DMS53 treated with DMSO at 0.1 percent for 48 hours (cell line): ENCODE measurements at regions not wholly inside any gene's neighbourhood (a gene's known extent, or its start where the extent isn't known, plus 50 kb on each side); places are given as distances from the start of the nearest gene placed in this dataset.
A peak's percentile ranks its signal among the peaks of the same experiment; 100 is the strongest.
"Not testable (repeated sequence)": the region's sequence is repeated elsewhere in the genome, so short reads cannot be mapped to it uniquely, and the experiment has no call there.

Source experiments
- DNase-seq: peaks from one replicate; lab custom pipeline; 2025; ENCODE audit not compliant: unreplicated experiment; lab: John Stamatoyannopoulos, UW

- no peak for DNase-seq
Measured at GRCh38 chrX:148080593-148080992, 99.5 kb downstream of the FMR1NB start.

GRCh38 chrX:148084611-148085010, 103.5 kb downstream of the FMR1NB start:
- DNase-seq, result no peak

- no peak for DNase-seq
Measured at GRCh38 chrX:148120151-148120550, 139.0 kb downstream of the FMR1NB start.

- no peak for DNase-seq
Measured at GRCh38 chrX:148120999-148121623, 140.0 kb downstream of the FMR1NB start.

DNA sequence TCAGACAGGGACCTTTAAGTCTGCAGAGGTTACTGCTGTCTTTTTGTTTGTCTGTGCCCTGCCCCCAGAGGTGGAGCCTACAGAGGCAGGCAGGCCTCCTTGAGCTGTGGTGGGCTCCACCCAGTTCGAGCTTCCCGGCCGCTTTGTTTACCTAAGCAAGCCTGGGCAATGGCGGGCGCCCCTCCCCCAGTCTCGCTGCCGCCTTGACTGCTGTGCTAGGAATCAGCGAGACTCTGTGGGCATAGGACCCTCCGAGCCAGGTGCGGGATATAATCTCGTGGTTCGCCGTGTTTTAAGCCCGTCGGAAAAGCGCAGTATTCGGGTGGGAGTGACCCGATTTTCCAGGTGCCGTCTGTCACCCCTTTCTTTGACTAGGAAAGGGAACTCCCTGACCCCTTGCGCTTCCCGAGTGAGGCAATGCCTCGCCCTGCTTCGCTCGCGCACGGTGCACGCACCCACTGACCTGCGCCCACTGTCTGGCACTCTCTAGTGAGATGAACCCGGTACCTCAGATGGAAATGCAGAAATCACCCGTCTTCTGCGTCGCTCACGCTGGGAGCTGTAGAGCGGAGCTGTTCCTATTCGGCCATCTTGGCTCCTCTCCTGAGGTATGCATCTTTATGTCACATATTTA, 147.9 kb downstream of the FMR1NB start:
- DNase-seq, result not testable (repeated sequence)

GRCh38 chrX:148133105-148133725, 152.1 kb downstream of the FMR1NB start:
- DNase-seq, result peak; percentile 14

DNA sequence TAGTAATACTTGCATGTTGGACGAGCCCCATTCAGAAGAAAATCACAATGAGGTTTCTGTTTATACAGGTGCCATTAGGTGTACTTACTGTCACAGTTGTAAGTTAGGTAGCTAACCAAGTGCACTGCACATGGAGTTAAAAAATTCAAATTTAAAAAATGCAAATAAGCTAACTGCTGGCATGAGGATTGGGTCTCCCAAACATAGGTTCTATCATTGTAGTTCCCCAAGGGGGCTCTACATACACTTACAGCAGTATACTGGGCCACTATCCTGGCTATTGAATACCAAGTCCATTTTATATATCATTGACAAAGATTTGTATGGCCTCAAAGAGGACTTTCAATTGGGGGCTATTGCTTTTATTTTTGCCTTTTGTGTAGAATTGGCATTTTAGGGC, 153.4 kb downstream of the FMR1NB start:
- DNase-seq, result no peak

DNA sequence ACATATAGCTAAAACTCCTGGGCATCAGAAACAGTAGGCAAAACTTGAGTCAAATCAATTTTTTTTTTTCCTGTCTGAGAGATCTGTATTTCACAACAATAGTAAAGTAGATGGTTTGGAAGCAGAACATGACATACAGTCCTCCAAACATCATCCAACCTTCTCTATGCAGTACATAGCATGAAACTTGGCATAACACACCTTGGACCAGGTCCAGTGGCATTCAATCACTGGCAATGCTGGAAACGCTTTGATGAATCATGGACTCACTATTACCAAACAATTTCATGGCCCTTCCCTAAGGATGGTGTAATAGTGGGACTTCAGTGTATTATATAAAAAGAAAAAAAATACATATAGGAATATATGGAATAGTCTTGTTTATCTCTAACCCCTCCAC, 154.6 kb downstream of the FMR1NB start:
- no peak for DNase-seq

DNA sequence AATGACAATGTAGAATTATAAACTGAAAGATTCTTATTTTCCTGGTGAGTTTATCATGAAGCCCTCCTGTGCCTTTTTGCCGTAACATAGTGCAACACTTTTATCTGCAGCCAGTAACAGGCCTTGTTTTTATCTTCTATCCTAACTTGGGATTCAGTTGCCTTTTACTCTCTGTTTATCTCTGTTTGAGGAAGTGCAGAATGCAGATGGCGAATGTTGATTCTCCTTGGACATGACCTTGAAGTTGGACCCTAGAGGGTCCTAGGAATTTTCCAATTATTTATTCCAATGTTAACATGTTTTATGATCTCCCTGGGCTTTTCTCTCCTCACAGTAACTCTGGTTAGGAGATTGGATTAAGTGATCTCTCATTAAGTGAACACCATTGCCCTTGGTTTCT, 165.0 kb downstream of the FMR1NB start:
- no peak for DNase-seq

GRCh38 chrX:148156986-148157385, 175.8 kb downstream of the FMR1NB start:
- no peak for DNase-seq

DNA sequence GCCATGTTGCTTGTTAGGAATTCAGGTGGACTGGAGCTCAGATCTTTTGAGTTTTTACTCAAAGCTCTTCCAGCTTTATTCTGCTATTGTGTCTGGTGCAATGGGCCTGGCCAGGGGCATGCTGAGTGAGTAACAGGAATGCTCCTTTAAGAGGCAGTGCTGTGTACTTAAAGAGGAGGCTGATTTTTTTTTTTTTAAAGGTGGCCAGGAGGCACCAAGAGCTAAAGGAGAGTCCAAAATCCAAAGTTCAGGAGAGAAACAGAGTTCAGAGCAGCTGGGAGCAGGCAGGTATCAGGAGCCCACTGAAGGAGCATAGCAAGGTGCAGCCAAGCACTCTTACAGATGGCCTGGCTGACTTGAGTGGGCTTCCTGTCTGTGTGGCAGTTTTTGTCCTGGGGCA, 178.7 kb downstream of the FMR1NB start:
- DNase-seq, result no peak

DNA sequence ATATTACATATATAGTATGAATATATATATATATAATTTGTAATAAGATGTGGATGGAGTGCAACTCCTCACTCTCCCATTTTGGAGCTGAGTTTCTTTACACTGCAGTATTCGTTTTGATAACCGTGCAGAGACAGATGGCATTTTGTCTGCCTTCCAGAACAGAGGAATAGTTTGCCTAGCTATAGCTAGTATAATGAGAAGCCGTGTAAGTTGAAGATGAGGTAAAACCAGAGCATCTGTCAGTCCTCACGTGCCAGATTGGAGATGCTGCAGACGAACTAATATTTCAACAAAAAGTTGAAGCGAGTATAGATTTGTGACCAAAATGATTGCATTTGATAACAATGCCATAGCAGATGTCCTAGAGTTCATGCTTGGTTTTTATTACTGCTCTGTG, 180.6 kb downstream of the FMR1NB start:
- no peak for DNase-seq

GRCh38 chrX:148185631-148186030, 204.5 kb downstream of the FMR1NB start:
- DNase-seq, result no peak

DNA sequence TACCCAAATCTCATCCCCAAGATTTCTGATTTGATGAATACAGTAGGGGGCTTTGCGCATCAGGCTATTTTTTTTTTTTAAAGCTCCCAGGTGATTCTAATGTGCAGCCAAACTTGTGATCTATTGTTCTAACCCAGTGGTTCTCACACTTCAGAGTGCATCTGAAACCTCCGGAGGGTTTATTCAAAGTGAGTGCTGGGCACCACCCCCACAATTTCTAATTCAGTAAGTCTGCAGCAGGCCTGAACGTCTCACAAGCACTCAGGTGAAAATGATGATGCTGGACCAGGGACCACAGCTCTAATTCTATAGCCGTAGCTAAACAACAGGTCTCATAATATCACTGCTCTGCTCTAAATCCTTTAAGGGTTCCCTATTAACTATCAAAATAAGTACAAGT, 211.4 kb downstream of the FMR1NB start:
- DNase-seq, result no peak

GRCh38 chrX:148193759-148194158, 212.6 kb downstream of the FMR1NB start:
- no peak for DNase-seq

DNA sequence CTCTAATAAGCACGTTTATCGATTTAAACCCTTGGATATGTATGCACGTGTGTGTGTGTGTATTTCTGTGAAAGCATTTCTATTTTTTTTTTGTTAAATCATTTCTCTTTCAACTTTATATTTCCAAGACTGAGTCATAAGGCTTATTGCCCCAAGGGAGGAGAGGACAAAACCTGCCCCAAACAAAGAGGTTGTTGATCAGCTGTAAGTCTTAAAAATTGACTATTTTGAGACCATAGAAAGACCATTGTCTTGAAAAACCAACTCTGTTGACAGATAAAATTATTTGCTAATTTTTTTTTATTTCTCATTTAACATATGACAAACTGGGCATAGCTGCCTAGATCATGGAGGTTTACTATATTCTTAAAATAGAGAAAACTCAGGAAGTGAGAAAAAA, 222.4 kb downstream of the FMR1NB start:
- no peak for DNase-seq

DNA sequence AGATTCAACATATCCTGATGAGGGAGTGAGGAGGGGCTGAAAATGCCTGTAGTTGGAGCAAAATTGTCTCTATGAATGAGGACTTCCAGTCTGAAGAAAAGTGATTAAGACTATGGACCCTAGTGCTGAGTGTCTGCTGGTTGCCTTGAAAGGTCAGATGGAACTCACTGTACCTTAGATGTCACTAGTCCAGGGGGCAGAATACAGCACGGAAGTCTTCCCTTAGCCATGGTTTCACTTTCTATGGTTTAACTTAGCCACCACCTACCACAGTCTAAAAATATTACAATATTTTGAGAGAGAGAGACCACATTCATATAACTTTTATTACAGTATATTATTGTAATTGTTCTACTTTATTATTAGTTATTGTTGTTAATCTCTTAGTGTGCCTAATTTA, 223.1 kb downstream of the FMR1NB start:
- DNase-seq, result no peak

DNA sequence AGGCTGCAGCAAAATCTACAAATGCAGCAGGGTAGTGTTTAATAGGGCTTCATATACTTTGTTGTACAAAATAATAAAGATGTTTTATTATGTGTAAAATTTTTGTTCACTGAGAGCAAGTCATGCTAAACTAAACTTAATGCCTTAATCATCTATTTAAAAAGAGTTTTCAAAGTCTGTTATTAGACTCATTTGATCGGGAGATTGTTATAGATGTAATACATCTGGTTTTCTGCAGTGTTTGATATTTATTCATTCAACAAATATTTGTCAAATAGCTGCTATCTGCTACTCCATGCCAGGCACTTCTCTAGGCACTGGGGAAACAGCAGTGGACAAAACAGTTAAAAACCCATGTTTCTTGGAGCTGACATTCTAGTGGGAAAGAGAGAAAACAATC, 233.6 kb downstream of the FMR1NB start:
- DNase-seq, result no peak

- DNase-seq, result no peak
Measured at GRCh38 chrX:148215726-148216125, 234.6 kb downstream of the FMR1NB start.

DNA sequence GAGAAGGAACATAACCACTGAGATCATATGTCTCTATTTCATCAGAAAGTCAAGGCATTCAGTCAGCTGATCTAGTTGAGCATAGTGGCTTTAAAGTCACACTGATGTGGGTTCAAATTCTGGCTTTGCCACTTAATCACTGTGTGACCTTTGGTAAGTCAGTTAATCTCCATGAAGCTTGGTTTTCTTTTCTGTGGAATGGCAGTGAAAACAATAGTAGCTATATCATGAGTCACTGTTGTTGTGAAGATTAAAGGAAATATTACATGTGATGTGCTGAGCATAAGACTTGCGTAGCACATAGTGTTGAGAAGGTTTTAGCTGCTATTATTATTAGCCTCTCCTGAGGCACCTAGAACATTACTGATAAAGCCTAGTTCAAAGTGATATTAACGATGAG, 242.2 kb downstream of the FMR1NB start:
- DNase-seq, result no peak

GRCh38 chrX:148228521-148228920, 247.4 kb downstream of the FMR1NB start:
- no peak for DNase-seq

- DNase-seq, result no peak
Measured at GRCh38 chrX:148229801-148230303, 248.7 kb downstream of the FMR1NB start.
